DMS 273 (cell line): ENCODE measurements at regions not wholly inside any gene's neighbourhood (a gene's known extent, or its start where the extent isn't known, plus 50 kb on each side); places are given as distances from the start of the nearest gene placed in this dataset.

Experiments used
- DNase-seq: peaks from one replicate; lab custom pipeline; 2025; ENCODE audit not compliant: unreplicated experiment; lab: John Stamatoyannopoulos, UW

DNA sequence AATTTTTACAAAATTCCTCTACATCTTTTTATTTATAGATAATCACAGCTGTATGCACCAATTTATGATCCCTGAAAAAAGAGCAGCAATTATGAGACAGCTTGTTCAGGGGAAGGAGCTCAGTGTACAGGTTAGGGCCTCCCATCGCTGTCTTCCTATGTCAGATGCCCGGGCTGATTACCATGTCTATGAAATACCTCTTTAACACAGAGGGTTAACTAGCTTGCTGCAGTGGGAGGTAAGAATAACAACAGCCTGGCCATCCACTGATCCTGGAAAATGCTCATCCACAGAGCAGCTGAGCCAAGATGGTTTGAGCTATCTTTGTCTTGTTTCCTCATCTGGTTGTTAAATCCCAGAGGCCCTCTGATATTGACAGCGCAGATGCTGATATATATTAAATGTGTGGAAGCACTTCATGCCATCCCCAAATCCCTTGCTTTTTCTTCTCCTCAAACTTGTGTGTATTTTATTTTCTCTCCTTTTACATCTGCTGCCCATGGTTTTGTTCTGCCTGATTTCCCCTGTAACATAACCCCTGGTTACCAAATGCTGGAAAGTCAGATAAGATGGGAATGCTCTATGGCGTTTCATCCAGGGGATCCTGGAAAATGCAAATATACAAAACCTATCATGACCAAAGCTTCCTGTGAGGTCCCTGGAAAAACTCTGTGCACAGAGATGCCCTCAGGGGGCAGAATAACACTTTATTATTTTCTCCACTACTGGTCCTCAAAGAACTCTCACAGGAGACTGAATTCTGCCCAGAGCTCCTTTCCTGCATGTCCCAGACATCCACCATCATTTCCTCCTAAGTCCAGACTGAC lies 85.8 kb upstream of the PUDP start:
- peak; percentile 16 for DNase-seq

- no peak for DNase-seq
These were observed 80.3 kb upstream of the PUDP start for GRCh38 chrX:7228226-7228625.

DNA sequence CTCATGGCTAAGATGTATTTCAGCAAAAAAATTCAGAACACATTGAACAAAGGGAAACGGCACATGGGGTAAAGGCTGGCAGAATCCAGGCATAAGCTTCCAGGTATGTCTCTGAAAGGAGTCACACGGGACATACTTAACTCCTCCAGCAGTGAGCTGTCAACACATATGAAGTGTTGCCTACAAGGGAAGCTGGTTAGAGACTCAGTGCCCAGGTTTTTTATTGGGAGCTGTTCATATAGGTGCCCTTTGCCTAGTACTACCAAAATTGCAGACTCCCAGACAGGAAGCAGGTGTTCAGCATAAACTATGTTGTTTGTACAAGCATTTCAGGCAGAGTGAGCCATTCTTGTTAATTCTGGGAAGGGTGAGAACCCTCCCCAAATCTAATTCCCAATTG lies 77.4 kb upstream of the PUDP start:
- peak; percentile 32 for DNase-seq

DNA sequence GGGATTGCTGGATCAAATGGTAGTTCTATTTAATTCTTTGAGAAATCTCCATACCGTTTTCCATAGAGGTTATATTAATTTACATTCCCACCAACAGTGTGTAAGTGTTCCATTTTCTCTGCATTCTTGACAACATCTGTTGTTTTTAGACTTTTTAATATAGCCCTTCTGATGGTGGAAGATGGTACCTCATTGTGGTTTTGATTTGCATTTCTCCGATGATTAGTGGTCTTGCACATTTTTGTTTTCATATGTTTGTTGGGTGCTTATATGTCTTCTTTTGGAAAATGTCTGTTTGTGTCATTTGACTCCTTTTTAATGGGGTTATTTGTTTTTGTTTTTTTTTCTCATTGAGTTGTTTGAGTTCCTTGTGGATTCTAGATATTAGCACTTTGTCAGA lies 75.3 kb upstream of the PUDP start:
- no peak for DNase-seq

DNA sequence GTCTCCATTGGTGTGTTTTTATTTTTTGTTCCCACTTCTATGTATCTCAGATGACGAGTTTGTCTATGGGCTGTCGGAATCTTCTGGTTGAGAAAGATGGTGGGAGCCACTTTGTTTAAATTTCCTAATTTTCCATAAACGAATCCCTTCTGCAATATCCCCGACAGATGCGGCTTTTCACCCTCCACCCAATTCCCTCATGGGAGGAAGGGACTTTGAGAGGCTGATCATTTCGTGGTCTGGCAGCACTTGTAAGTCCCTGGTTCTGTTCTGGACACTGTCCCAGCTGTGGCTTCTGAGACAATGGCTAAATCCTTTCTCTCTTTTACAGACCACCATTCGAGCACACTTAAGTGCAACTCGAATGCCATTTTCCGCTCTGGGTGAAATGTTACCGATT lies 72.2 kb upstream of the PUDP start:
- DNase-seq = no peak

- DNase-seq = peak; percentile 36
These were observed 71.3 kb upstream of the PUDP start for GRCh38 chrX:7219153-7219705.

DNA sequence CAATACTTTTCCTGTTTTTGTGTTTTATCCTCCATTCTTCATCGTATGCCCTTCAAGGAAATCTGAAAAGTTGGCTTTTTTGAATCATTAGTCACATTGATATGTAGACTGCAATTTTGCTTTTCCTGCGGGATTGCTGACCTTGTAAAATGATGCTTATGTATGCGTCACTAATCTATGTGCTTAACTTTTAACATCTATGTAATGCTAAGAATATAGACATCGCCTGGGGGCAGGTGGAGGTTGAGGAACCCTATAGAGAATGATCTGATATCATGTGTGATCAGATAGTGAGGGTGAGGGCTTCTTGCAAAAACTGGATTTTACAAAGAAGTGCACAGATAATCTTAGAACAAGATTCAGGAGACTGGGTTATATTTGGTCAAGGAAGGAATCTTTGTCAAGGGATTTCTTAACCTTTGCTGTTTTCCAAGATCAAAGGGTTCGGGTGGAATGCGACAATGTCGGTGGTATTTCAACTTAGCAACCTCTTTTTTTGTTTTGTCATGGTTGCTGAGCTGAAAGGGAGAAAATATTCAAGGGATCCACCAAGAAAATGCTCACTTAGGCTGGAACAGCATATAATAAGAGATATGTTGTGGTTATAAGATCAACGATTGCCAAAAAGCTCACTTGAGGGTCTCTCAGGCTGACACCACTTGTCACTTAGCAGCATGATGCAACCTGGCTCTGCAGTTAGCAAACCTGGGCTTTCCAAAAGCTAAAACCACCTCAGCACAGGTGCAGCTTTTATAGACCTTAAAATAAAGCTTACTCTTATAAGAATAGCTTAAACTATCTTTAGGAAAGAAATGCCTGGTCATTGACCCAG lies 70.6 kb upstream of the PUDP start:
- no peak for DNase-seq

- peak; percentile 92 for DNase-seq
These were observed 69.1 kb upstream of the PUDP start for GRCh38 chrX:7216981-7217587.

DNA sequence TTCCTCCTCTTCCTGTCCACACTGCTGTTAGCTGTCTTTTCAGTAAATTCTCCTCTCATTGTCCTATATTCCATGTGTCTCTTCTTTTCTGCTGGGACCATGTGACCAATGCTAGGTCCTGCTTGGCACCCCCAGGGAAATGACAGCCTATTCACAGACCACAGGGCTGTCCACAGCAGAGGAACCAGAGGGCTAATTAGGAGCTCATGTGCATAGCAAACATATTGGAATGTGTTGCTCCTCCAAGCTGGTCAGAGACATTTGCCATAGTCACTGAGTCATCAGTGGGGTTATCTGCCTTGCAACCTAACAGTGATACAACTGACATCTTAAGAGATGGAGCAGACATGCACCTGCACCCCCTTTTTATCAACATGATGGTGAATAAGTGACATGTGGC lies 67.9 kb upstream of the PUDP start:
- DNase-seq = no peak

- no peak for DNase-seq
These were observed 66.3 kb upstream of the PUDP start for GRCh38 chrX:7214251-7214650.

- no peak for DNase-seq
These were observed 57.2 kb upstream of the PUDP start for GRCh38 chrX:7205037-7205577.

- DNase-seq = no peak
These were observed 56.7 kb upstream of the PUDP start for GRCh38 chrX:7204619-7205018.

GRCh38 chrX:7202206-7202605 lies 54.3 kb upstream of the PUDP start:
- DNase-seq = no peak

GRCh38 chrX:7201496-7201895 lies 53.5 kb upstream of the PUDP start:
- DNase-seq = no peak

GRCh38 chrX:7198499-7198898 lies 50.5 kb upstream of the PUDP start:
- DNase-seq = no peak
